Iris pigment epithelial cell (primary cell): ENCODE measurements at regions not wholly inside any gene's neighbourhood (a gene's known extent, or its start where the extent isn't known, plus 50 kb on each side); places are given as distances from the start of the nearest gene placed in this dataset.
"Not testable (repeated sequence)": the region's sequence is repeated elsewhere in the genome, so short reads cannot be mapped to it uniquely, and the experiment has no call there.

ENCODE experiments used
- DNase-seq: peaks from one replicate; pipeline ENCODE4 v3.0.0-alpha.2; 2011; ENCODE audit warnings: low read depth

GRCh38 chr9:41075671-41076070 is 52.8 kb downstream of the FOXD4L6 start:
- DNase-seq: not testable (repeated sequence)

GRCh38 chr9:41074356-41074942 is 54.0 kb downstream of the FOXD4L6 start:
- peak; percentile 10 for DNase-seq

DNA sequence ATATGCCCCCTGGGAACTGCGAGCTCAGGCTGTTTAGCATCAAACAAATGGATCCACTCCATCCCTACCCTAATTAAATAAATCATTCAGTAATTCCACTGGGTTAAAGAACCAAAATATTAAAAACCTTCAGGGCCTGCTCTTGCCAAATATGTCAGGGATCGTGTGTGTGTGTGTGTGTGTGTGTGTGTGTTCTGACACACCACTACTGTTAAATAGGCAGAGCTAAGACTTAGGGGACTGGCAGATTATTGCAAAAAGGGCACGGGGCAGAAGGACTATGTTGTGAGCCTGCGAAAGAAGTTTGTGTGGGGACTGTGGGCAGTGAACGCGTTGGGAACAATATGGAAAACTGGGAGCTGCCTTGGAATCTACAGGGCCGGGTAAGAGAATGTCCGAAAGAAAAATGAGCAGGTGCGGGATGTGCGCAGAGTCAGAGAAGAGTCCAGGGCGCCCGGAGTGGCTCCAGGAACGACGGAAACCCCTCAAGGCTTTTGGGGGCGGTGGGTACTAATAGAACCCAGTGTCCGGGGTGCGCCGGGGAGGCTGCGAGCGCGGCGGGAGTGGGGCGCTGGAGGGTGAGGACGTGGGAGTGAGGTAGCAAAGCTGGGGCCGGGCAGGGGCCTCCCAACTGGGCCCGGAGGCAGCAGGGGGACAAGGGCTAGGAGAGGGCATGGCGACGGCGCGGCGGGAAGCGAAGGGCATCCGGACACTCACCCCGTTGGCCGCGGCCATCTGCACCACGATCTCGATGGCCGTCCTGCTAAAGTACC is 54.8 kb downstream of the FOXD4L6 start:
- not testable (repeated sequence) for DNase-seq

DNA sequence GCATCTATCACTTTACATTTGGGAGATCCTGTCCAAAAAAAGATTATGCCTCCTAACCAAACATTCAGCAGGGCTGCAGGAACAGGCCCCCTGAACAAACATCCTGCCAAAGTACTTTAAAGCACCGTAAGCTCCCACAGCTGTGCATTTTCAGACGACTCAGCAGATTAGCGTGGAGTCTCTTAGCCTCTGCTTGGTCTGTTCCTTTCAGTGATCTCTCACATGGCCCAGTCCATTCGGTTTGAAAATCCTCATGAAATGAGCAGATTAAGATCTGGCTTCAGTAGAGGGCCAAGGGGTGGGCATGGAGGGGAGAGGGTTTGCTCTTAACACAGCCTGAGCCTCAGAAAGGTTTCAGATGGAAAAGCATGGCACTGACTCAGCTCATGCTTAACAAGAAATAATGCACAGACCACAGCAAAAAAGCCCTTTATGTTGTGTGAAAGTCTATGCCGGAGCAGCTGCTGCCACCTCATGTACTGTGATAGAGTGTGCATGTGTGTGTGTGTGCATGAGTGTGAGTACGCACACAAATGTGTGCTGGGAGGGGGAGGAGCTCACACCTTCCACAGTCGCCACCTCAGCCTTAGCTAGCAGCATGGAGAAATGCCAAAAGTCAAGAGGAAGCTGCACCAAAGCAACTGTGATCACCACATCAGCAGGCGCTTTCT is 64.2 kb downstream of the FOXD4L6 start:
- DNase-seq: peak; percentile 21

GRCh38 chr9:41063243-41063642 is 65.2 kb downstream of the FOXD4L6 start:
- DNase-seq: peak; percentile 62

DNA sequence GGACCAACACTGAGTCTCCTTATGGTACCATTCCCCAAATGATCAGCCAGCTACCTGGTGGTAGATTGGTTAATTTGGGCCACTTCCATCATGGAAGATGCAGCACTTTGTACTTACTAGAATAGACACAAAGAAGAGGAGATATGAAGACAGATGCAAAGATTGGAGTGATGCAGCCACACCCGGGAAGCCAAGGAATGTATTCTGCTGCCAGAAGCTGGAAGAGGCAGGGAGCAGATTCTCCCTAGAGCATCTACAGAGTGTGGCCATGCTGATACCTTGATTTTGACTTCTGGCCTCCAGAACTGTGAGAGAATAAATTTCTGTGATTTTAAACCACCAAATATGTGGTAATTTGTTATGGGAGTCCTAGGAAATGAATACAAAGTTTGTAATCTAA is 68.9 kb downstream of the FOXD4L6 start:
- DNase-seq: not testable (repeated sequence)

GRCh38 chr9:41053666-41054363 is 74.7 kb downstream of the FOXD4L6 start:
- not testable (repeated sequence) for DNase-seq

- peak; percentile 21 for DNase-seq
These were observed 79.8 kb downstream of the FOXD4L6 start for GRCh38 chr9:41048672-41049071.

- DNase-seq: not testable (repeated sequence)
These were observed 80.7 kb downstream of the FOXD4L6 start for GRCh38 chr9:41047792-41048191.

- DNase-seq: not testable (repeated sequence)
These were observed 83.6 kb downstream of the FOXD4L6 start for GRCh38 chr9:41044930-41045329.

GRCh38 chr9:41043433-41043832 is 85.0 kb downstream of the FOXD4L6 start:
- DNase-seq: not testable (repeated sequence)

GRCh38 chr9:41042111-41042510 is 86.4 kb downstream of the FOXD4L6 start:
- DNase-seq: peak; percentile 5

- DNase-seq: not testable (repeated sequence)
These were observed 87.7 kb downstream of the FOXD4L6 start for GRCh38 chr9:41040705-41041342.

- DNase-seq: peak; percentile 62
These were observed 93.2 kb downstream of the FOXD4L6 start for GRCh38 chr9:41035276-41035675.

DNA sequence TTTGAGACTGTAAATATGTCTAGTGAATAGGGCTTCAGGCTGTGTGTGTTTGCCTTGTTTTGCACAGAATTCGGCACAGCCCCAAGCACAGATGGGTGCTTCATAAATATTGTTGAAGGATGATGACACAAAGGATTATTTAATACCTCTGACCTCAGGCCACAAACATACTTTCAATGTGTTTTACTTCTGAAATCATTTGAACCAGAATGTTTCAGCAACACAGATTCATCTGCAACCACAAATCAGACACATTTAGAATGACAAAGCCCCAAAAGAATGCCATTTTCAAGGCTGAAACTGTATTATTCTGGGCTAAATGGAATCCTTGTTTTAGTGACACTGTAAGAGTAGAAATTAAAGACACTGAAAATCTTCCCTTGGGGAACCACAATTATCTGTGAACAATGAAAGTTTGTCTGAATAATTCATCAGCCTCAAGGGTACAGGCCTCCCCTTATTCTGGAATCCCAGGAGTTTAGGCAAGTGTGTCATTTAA is 93.7 kb downstream of the FOXD4L6 start:
- DNase-seq: peak; percentile 78

DNA sequence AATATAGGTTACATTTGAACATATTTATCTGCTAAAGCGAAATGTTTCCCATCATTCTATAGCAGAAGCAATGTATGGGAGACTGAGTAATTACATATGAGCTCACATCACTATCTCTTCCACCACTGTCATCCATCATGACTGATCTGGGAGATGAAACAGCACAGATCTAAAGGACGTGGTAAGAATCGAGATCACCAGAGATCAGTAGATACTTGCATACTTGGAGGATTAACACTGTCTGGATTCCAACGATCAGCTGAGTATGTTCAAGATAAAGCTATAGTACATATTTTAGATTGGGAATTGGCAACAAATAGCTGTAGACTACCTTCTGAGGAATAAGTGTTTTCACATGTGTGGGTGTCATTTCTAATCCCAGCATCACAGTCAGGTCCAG is 94.6 kb downstream of the FOXD4L6 start:
- DNase-seq: peak; percentile 57

- DNase-seq: not testable (repeated sequence)
These were observed 95.1 kb downstream of the FOXD4L6 start for GRCh38 chr9:41033360-41033759.

GRCh38 chr9:41026912-41027676 is 101.4 kb downstream of the FOXD4L6 start:
- not testable (repeated sequence) for DNase-seq

- DNase-seq: not testable (repeated sequence)
These were observed 106.1 kb downstream of the FOXD4L6 start for GRCh38 chr9:41022365-41022764.

- not testable (repeated sequence) for DNase-seq
These were observed 108.5 kb downstream of the FOXD4L6 start for GRCh38 chr9:41019858-41020562.
